ENCODE measurements at regions not wholly inside any gene's neighbourhood (a gene's known extent, or its start where the extent isn't known, plus 50 kb on each side); places are given as distances from the start of the nearest gene placed in this dataset.

GRCh38 chr5:30183795-30184194 lies 1009.7 kb upstream of the CDH6 start:
- Histone ChIP-seq H3K27ac (no peak overlapping the region), H3K36me3 (no peaks in the 10 kb centered on the region), H3K27me3 (no peaks in the 10 kb centered on the region), H3K4me3 (no peak overlapping the region), H3K9me3 (peaks cover 4% of the 10 kb centered on the region), H3K4me1 (no peaks in the 10 kb centered on the region)
- TF ChIP-seq POLR2AphosphoS5 (IDR thresholded peaks at IDR 0.05) (no peak), CTCF (IDR thresholded peaks at IDR 0.05) (no peak), POLR2A (IDR thresholded peaks at IDR 0.05) (no peak), EP300 (IDR thresholded peaks at IDR 0.05) (no peak)
- no peak for DNase-seq (ENCODE audit: low spot score in 2 of 2)
- WGBS, result 72% methylated on average over 7 of the region's 7 CpGs

GRCh38 chr5:30156156-30156555 lies 1037.3 kb upstream of the CDH6 start:
- 79% methylated on average over 1 of the region's 1 CpG for WGBS
- TF ChIP-seq EP300 (IDR thresholded peaks at IDR 0.05), result no peak
- TF ChIP-seq CTCF (IDR thresholded peaks at IDR 0.05), result no peak
- no peak for TF ChIP-seq POLR2A (IDR thresholded peaks at IDR 0.05)
- TF ChIP-seq POLR2AphosphoS5 (IDR thresholded peaks at IDR 0.05), result no peak
- H3K4me3 ChIP-seq, result no peak overlapping the region
- H3K36me3 ChIP-seq, result no peaks in the 10 kb centered on the region
- no peaks in the 10 kb centered on the region for H3K4me1 ChIP-seq
- peaks cover 3% of the 10 kb centered on the region for H3K9me3 ChIP-seq
- no peak overlapping the region for H3K27ac ChIP-seq
- no peaks in the 10 kb centered on the region for H3K27me3 ChIP-seq
- no peak for DNase-seq (ENCODE audit: low spot score in 2 of 2)

GRCh38 chr5:30152431-30152830 lies 1041.1 kb upstream of the CDH6 start:
- Histone ChIP-seq H3K4me3 (no peak overlapping the region), H3K27ac (no peak overlapping the region), H3K9me3 (peaks cover 5% of the 10 kb centered on the region), H3K27me3 (no peaks in the 10 kb centered on the region), H3K4me1 (no peaks in the 10 kb centered on the region), H3K36me3 (no peaks in the 10 kb centered on the region)
- TF ChIP-seq POLR2AphosphoS5 (IDR thresholded peaks at IDR 0.05) (no peak), POLR2A (IDR thresholded peaks at IDR 0.05) (no peak), CTCF (IDR thresholded peaks at IDR 0.05) (no peak), EP300 (IDR thresholded peaks at IDR 0.05) (no peak)
- WGBS, result 87% methylated on average over 1 of the region's 1 CpG
- no peak for DNase-seq (ENCODE audit: low spot score in 2 of 2)

- Histone ChIP-seq H3K4me3 (no peak overlapping the region), H3K9me3 (peaks cover 5% of the 10 kb centered on the region), H3K36me3 (no peaks in the 10 kb centered on the region), H3K27ac (no peak overlapping the region), H3K27me3 (no peaks in the 10 kb centered on the region), H3K4me1 (no peaks in the 10 kb centered on the region)
- no peak for DNase-seq (ENCODE audit: low spot score in 2 of 2)
- TF ChIP-seq EP300 (IDR thresholded peaks at IDR 0.05) (no peak), POLR2AphosphoS5 (IDR thresholded peaks at IDR 0.05) (no peak), POLR2A (IDR thresholded peaks at IDR 0.05) (no peak), CTCF (IDR thresholded peaks at IDR 0.05) (no peak)
Measured at GRCh38 chr5:30150231-30150630, 1043.3 kb upstream of the CDH6 start.

- H3K27me3 ChIP-seq, result no peaks in the 10 kb centered on the region
- TF ChIP-seq POLR2AphosphoS5 (IDR thresholded peaks at IDR 0.05) (no peak), CTCF (IDR thresholded peaks at IDR 0.05) (no peak), POLR2A (IDR thresholded peaks at IDR 0.05) (no peak), EP300 (IDR thresholded peaks at IDR 0.05) (no peak)
- H3K36me3 ChIP-seq, result no peaks in the 10 kb centered on the region
- H3K27ac ChIP-seq, result no peak overlapping the region
- DNase-seq (ENCODE audit: low spot score in 2 of 2), result no peak
- H3K4me1 ChIP-seq, result no peaks in the 10 kb centered on the region
- H3K4me3 ChIP-seq, result no peak overlapping the region
- H3K9me3 ChIP-seq, result peaks cover 5% of the 10 kb centered on the region
Measured at GRCh38 chr5:30149526-30149925, 1044.0 kb upstream of the CDH6 start.
